SHP77 treated with DMSO at 0.1 percent for 48 hours (cell line): ENCODE measurements at regions not wholly inside any gene's neighbourhood (a gene's known extent, or its start where the extent isn't known, plus 50 kb on each side); places are given as distances from the start of the nearest gene placed in this dataset.

Source experiments
- DNase-seq: peaks from one replicate; lab custom pipeline; 2025; lab: John Stamatoyannopoulos, UW

DNA sequence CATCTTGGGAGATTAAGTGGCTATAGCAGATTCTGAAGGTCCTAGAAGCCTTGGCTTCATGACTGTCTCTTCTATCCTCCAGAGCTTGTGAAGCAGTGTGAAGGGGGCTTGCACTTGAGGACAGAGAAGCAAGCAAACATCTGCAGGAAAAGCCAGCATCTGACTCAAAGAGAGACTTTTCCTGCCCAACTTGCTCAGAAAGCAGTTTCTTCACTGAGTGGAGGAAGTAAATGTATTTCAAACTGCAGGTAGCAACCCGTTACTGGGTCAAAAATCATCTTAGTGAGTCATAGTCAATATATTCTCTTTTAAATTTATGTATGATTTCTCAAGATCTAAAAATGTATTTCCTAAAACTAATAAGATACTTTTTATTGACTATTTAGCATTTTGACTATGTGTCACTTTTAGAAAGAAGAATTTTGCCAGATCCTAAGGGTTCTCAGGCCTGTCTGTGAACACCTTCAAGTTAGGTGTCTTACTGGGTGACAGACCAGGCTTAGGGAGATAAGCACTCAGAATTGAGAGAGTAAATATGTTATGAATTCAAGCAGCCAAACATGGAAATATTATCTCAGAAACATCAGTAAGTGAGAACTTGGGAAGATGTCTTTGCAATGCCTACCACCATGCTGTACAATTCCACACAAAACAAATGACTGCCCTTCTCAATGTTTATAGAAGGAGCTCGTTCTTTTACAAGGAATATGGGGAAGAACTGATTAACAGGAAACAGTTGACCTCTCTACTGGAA lies 72.6 kb upstream of the DMAC1 start:
- no peak for DNase-seq

DNA sequence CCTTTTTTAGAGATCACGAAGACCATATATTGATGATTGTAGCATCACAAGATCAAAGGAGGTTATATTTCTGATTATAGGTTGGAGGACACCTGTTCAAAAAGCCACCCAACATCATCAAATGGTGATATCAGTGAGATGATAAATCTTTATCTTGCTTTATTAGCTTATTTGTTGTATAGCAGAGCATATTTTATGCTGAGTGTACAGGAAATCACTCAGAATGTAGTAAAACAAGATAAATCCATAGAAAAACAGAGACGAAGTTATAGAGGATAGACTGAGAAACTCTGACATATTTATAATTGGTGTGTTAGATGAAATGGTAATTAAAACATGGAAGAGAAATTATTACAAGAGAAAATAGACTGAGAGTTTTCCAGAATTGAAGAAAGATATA lies 69.8 kb upstream of the DMAC1 start:
- DNase-seq: no peak

DNA sequence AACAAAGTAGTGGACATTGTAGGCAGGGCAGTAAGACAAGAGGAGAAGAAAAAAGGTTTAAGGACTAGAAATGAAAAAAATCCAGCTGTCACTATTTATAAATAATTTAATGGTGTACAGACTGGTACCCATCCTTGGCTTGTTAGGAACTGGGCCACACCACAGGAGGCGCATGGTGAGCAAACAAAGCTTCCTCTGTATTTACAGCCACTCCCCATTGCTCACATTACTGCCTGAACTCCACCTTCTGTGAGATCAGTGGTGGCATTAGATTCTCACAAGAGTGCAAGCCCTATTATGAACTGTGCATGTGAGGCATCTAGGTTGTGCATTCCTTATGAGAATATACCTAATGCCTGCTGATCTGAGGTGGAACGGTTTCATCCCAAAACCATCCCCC lies 62.6 kb upstream of the DMAC1 start:
- DNase-seq: no peak

DNA sequence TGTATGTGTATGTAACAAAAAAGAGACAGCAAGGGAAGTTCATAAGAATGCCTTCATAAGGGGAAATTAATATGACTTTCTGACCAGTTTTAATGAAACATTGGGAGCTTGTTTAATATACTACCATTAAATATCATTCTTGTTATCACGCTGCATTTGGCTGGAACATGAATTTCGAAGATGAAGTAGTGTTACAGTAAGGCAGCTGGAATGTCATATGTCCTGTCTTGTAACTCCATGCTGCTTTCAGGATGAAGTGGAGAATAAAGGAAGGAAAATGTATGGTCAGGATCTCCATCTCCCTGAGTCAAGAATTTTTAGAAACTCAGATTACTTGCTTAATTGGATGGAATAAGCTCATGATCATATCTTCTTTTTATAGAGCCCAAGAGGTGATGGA lies 61.5 kb upstream of the DMAC1 start:
- no peak for DNase-seq

- DNase-seq: no peak
These were observed 60.7 kb upstream of the DMAC1 start for GRCh38 chr9:7860335-7860709.

GRCh38 chr9:7859701-7860334 lies 60.2 kb upstream of the DMAC1 start:
- no peak for DNase-seq

DNA sequence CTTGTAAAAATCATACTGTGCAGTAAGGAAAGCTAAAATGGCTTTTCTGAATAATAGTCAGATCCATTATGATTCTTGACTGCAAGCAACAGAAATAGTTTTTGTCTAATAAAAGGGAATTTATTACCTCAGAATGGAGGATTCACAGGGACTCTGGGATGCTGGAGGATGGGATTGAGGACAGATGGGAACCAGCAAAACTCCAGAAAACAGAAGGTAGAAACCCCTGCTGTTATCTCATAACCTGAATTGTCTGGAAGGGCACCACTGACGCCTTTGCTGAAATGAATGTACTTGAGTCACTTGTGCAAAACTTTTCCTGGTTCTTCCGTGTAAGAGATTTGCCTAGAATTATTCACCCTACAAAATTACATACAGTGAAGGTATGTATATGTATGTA lies 58.6 kb upstream of the DMAC1 start:
- no peak for DNase-seq

- no peak for DNase-seq
These were observed 55.2 kb upstream of the DMAC1 start for GRCh38 chr9:7854763-7855162.
